ENCODE measurements at regions not wholly inside any gene's neighbourhood (a gene's known extent, or its start where the extent isn't known, plus 50 kb on each side); places are given as distances from the start of the nearest gene placed in this dataset.

- no peak for DNase-seq (ENCODE audit: low read depth)
Observed at GRCh38 chr2:240336820-240337427, 98.5 kb upstream of the GPC1 start.

GRCh38 chr2:240338274-240338673, 97.2 kb upstream of the GPC1 start:
- DNase-seq (ENCODE audit: low read depth), result no peak

- DNase-seq (ENCODE audit: low read depth), result no peak
Observed at GRCh38 chr2:240339411-240340360, 95.8 kb upstream of the GPC1 start.

GRCh38 chr2:240340361-240340761, 95.1 kb upstream of the GPC1 start:
- DNase-seq (ENCODE audit: low read depth), result no peak

DNA sequence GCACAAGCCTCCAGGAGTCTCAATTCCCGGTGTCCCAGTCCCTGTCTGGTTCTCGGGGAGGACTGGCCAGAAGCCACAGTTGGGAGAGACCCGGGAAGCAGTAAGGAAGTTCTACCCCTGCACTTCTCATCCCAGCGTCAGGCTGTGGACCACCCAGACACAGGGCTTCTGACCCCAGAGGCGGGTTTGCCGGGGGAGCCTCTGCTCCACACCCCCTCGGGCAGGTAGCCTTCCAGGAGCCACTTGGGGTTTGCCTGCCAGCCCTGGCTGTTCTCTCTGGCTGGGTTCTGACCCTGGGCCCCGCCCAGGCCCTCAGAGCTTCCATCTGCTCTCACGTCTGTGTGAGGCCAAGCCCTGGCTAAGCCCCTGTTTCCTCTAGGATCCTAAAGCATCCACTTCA, 94.4 kb upstream of the GPC1 start:
- DNase-seq (ENCODE audit: low read depth), result no peak

GRCh38 chr2:240343548-240343947, 91.9 kb upstream of the GPC1 start:
- DNase-seq (ENCODE audit: low read depth), result no peak

DNA sequence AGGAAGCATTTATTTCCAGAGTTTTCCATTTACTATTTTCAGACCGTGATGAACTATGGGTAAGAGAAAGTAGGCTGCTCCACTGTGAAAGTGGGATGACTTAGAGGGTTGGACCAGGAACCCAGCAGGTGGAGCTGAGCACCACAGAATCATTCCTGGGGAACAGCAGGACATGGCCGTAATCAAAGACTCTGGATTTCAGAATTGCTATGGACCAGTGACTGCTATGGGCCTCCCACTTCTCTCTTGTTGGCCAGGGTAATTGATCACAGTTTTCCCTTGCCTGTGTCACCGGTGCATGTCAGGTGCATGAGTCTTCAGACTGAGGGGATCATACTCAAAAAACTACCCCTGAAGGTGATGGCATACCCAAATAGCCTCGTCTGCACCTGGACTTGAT, 90.6 kb upstream of the GPC1 start:
- no peak for DNase-seq (ENCODE audit: low read depth)

DNA sequence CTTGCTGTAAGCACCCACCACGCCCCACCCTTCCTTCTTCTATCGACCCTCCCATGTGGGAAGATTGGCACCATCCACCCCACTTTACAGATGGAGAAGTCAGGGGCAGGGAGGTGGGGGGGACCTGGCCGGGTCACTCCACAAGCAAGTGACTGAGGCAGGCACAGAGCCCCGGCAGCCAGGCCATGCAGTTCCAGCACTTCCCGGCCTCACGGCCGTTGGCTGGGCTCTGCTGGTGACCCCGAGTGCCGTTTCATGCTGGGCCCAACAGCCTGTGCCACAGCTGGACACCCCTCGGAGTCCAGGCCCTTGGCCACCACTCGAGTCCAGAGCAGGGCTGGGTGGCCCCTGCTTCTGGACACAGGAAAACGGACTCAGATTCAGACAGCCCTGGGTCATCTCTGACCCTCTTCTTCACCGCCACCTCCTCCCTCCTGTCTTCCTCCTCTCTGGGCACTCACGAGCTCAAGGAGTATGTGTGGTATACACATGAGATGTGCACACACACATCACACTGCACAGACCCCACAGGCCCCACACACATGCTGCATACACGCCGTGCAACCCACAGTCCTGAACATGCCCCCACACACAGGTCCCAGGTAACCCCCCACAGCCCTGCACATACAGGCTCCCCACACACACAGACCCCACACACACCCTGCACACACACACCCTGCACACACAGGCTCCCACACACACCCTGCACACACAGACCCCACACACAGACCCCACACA, 89.3 kb upstream of the GPC1 start:
- no peak for DNase-seq (ENCODE audit: low read depth)

DNA sequence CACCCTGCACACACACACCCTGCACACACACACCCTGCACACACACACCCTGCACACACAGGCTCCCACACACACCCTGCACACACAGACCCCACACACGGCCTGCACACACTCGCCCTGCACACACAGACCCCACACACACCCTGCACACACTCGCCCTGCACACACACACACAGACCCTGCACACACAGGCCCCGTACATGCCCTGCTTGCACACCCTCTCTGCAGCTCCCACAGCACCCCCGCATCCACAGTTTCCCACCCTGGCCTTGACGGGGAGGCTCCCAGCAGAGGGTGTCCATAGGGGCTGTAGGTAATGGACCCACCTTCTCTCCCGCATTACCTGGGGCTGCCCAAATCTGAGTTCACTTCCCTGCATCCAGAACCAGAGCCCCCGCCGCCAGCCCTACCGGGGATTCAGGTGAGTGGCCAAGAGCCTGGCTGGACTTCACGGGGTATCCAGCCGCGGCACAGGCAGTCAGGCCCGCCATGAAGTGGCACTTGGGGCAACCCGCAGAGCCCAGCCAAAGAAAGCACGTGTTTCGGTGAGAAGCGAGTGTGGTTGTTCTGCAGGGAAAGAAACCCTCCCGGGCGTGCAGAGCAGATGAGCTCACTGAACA, 88.6 kb upstream of the GPC1 start:
- DNase-seq (ENCODE audit: low read depth), result no peak

DNA sequence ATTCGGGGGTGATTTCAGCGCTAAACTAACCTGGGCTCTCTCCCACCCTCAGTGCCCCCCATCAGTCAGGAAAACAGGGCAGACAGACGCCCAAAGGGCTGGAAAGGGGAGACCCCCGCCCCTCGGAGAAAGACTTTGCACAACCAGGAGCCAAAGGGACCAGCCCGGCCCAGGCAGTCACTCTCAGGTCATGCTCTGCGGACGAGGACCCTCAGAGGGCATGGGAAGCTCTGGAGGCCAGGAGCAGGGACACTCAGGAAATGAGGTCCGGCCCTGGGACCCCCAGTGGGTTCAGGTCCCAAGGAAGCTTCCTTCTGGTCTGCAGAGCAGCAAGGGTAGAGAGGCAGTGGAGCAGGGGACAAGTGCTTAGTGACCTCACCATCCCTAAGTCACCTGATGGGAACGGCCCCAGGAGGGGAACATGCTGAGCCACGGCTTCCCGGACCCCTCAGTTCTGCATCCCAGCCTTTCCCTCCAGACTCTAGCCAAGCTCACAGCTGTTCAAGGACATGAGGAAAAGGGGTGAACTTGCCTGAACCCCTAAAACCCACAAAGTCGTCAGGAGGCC, 88.0 kb upstream of the GPC1 start:
- DNase-seq (ENCODE audit: low read depth), result no peak

DNA sequence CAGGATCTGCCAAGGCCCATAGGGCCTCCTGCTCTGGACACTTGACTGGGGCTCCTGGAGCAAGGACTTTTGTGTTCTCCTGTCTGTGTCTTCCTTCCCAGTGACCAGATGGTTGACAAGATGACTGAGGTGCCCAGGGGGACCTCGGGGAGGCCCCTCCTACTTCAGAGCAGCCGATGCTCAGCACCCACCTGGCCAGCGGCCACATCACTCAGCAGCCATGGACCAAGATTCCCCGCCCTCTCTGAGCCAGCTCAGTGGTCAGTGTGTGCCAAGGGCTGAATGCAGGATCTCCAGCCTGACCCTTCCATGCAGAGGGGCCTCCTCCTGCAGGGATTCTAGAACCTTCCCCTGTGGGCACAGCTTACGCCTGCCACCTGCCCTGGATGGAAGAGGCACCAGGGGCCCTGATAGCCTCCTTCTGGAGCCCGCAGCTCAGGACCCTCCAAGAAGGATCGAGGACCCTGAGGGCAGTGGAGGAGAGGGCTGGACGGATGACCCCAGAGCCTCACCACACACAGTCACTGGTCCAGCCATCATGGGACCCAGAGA, 87.4 kb upstream of the GPC1 start:
- no peak for DNase-seq (ENCODE audit: low read depth)

GRCh38 chr2:240348522-240348921, 86.9 kb upstream of the GPC1 start:
- no peak for DNase-seq (ENCODE audit: low read depth)

DNA sequence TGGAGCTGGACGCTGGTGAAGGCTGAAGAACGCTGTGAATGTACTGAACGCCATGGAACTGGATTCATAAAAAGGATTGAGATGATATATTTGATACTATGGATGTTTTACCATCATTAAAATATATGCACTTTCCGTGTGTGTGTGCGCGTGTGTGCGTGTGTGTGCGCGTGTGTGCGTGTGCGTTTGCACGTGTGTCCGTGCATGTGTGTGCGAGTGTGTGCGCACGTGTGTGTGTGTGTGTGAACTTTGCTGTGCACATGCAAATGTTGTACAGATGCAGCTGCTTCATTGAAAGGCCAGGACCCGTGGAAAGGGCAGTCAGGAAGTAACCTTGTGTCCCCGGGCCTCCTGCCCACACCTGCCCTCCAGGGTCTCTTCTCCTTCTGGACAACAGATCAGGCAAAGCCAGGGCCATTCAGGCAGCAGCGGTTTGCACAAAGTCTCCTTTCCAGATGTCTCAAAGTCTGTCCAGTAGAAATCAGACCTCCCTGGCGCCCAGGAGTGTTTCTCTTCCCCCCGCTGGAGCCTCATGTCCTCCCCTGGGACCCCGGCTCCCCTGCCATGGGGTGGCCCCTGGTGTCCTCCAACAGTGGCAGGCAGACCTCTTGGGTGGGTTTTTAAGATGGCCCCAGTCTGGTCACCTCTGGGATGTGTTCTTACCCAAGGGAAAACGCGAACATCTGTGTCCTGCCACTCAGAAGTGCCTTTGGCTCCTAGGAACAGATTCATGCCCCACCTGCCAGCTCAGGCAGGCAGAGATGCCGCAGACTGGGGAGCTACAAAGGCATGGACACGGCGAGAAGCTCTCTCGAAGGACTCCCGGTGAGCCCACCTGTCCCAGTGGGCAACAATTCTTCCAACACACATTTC, 86.1 kb upstream of the GPC1 start:
- no peak for DNase-seq (ENCODE audit: low read depth)

- no peak for DNase-seq (ENCODE audit: low read depth)
Observed at GRCh38 chr2:240350006-240350355, 85.5 kb upstream of the GPC1 start.

DNA sequence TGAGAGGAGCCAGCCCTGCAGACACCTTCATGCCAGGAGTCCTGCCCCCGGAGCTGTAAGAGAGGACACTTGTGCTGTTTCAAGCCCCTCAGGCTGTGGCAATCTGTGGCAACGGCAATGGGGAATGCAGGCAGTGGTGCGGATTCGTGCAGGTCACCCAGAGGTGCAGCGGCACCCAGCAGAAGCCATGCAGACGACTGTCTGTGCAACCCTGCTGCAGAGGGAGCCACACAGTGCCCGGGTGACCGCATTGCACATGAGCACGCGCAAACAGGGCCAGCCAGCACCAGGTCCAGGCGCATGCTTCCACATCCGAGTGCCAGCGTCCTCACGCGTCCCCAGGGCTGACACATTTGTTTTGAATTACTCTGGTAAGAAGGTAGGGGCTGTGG, 84.8 kb upstream of the GPC1 start:
- no peak for DNase-seq (ENCODE audit: low read depth)

DNA sequence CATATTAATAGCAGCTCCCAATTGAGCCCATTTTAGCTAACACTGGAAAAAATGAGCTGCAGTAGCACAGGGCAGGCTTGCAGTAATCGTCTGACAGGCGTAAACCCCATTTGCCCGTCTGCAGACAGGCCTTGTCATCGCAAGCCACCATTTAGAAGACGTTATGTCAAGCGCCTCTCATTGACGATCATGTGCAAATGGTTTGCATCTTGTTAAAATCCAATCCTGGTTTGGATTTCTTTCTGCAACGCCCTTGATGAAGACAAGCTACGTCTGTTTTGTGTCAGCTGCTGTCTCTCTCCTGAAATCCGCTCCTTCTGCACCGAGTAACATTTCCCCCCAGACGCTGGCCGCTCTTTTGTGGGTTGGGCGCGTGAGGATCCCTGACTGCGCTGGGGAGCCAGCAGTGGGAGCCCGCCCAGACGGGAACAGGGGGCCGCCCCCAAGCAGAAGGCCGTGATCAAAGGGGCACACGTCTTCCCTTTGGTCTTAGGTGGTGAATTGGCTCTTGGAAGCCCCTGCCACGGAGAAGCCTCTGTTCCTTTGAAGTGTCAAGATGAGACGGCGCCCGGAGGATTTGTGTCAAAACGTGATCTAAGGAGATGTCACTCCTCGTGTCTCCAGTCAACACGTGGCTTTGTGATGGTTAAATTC, 84.2 kb upstream of the GPC1 start:
- no peak for DNase-seq (ENCODE audit: low read depth)

DNA sequence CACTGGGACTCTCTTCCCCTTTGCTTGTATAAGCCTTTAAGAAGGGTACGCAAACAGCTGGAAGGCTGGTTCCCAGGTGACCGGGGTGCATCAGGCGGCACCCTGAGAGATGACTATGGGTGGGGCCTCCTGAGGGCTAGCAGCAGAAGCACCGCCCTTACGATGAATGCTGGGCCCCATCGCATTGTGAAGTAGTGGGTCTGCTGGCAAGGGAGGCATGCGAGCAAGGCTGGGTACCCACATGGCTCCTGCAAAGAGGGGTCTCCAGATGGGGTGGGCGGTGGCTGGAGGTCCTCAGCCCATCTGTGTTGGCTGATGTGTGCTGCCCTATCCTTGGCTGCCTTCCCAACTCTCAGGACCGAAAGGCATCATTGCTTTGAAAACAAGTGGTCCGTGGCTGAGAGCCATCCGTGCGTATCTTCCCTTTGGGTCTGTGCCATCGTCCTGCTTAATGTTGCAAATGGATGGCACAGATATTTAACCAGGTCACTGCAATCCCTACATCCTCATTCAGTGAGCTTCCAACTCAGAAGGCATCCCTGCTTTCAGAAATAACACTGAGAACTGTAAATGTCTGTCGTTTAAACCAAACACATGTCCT, 83.5 kb upstream of the GPC1 start:
- no peak for DNase-seq (ENCODE audit: low read depth)

DNA sequence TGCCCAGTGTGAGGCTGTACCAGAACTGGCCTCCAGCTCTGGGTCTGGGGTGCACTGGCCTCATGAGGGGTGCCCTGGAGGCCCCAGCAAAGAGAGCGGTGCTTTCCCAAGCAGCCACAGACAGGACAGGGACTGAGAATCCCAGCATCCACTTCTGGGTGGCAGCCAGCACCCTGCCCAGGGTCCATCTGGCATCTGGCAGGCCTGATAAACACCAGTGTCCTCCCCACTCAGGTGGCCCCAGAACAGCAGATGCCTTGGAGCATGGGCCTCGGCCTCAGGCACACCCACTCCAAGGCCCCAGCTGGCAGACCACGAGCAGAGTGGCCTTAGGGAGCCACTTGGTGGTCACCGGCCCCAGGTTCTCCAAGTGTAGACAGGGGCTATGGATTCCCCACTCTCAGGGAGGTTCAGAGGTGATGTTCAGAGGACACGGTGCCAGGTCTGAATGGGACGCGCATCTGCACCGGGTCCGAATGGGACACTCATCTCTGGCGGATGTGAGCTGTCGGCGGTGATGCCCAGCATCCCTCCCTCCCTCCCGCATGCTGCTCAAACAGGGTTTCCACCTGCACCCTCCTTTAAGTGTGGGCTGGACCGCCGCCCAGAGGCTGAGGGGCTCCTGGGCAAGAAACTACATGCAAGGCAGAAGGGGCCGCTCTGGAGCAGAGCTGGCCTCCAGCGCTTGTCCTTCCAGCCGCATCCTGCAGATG, 82.2 kb upstream of the GPC1 start:
- no peak for DNase-seq (ENCODE audit: low read depth)

- no peak for DNase-seq (ENCODE audit: low read depth)
Observed at GRCh38 chr2:240353944-240354343, 81.5 kb upstream of the GPC1 start.

All from myocyte (in vitro differentiated cells).